H9 (cell line): ENCODE measurements at regions not wholly inside any gene's neighbourhood (a gene's known extent, or its start where the extent isn't known, plus 50 kb on each side); places are given as distances from the start of the nearest gene placed in this dataset.

ENCODE experiments used
- DNase-seq: peaks from one replicate; pipeline ENCODE4 v3.0.0-alpha.2; 2017
- H2AFZ ChIP-seq: one replicate; pipeline ENCODE4 v1.6.1; 2013; ENCODE audit warnings: mild to moderate bottlenecking, low read length, control low read depth, moderate library complexity
- H2AK5ac ChIP-seq: 2 replicates; pipeline ENCODE4 v1.6.1; 2013; ENCODE audit warnings: low read length, control low read depth, mixed read lengths; ENCODE audit not compliant: insufficient read length
- H2BK120ac ChIP-seq: one replicate; pipeline ENCODE4 v1.6.1; 2013; ENCODE audit warnings: low read depth, mild to moderate bottlenecking, low read length, control low read depth, inconsistent platforms; ENCODE audit not compliant: poor library complexity, severe bottlenecking
- H2BK12ac ChIP-seq: 2 replicates; pipeline ENCODE4 v1.6.1; 2013; ENCODE audit warnings: low read length, control low read depth, mixed read lengths, low read depth; ENCODE audit not compliant: insufficient read length
- H2BK15ac ChIP-seq: 2 replicates; pipeline ENCODE4 v1.6.1; 2013; ENCODE audit warnings: low read depth, low read length, control low read depth
- H2BK20ac ChIP-seq: one replicate; pipeline ENCODE4 v1.6.1; 2013; ENCODE audit warnings: low read depth, mild to moderate bottlenecking, low read length, control low read depth, inconsistent platforms; ENCODE audit not compliant: poor library complexity, severe bottlenecking
- H2BK5ac ChIP-seq: 2 replicates; pipeline ENCODE4 v1.6.1; 2013; ENCODE audit warnings: low read length, control low read depth, mixed read lengths; ENCODE audit not compliant: insufficient read length
- H3K14ac ChIP-seq: 2 replicates; pipeline ENCODE4 v1.6.1; 2013; ENCODE audit warnings: low read length, control low read depth; ENCODE audit not compliant: insufficient read depth
- H3K18ac ChIP-seq: 2 replicates; pipeline ENCODE4 v1.6.1; 2013; ENCODE audit warnings: low read depth, mild to moderate bottlenecking, mixed read lengths, low read length, control low read depth; ENCODE audit not compliant: insufficient read length
- H3K23ac ChIP-seq: 2 replicates; pipeline ENCODE4 v1.6.1; 2013; ENCODE audit warnings: low read length, control low read depth, mixed read lengths, low read depth; ENCODE audit not compliant: insufficient read length
- H3K23me2 ChIP-seq: 2 replicates; pipeline ENCODE4 v1.6.1; 2013; ENCODE audit warnings: low read depth, mild to moderate bottlenecking, mixed read lengths, low read length, control low read depth; ENCODE audit not compliant: insufficient read length, poor library complexity, severe bottlenecking
- H3K27ac ChIP-seq: 2 replicates; pipeline ENCODE4 v1.5.1; 2013; ENCODE audit warnings: low read length, control low read depth, mixed read lengths, low read depth; ENCODE audit not compliant: insufficient read length
- H3K27me3 ChIP-seq: 2 replicates; pipeline ENCODE4 v1.6.1; 2013; ENCODE audit warnings: low read length, control low read depth, inconsistent platforms; ENCODE audit not compliant: insufficient read depth
- H3K4ac ChIP-seq: 2 replicates; pipeline ENCODE4 v1.6.1; 2013; ENCODE audit warnings: low read depth, mild to moderate bottlenecking, control low read depth, inconsistent platforms, low read length, moderate library complexity
- H3K4me1 ChIP-seq: 2 replicates; pipeline ENCODE4 v1.6.1; 2013; ENCODE audit warnings: low read length, control low read depth, inconsistent platforms; ENCODE audit not compliant: insufficient read depth
- H3K4me2 ChIP-seq: 2 replicates; pipeline ENCODE4 v1.6.1; 2013; ENCODE audit warnings: low read length, control low read depth, mixed read lengths; ENCODE audit not compliant: insufficient read length, insufficient read depth
- H3K56ac ChIP-seq: 2 replicates; pipeline ENCODE4 v1.6.1; 2013; ENCODE audit warnings: low read depth, mild to moderate bottlenecking, mixed read lengths, low read length, control low read depth; ENCODE audit not compliant: insufficient read length
- H3K79me1 ChIP-seq: 2 replicates; pipeline ENCODE4 v1.6.1; 2013; ENCODE audit warnings: low read depth, mild to moderate bottlenecking, moderate library complexity, low read length, control low read depth, inconsistent platforms; ENCODE audit not compliant: insufficient read depth, poor library complexity, severe bottlenecking
- H3K79me2 ChIP-seq: 2 replicates; pipeline ENCODE4 v1.6.1; 2013; ENCODE audit warnings: low read length, control low read depth, inconsistent platforms; ENCODE audit not compliant: insufficient read depth
- H3K9ac ChIP-seq: 2 replicates; pipeline ENCODE4 v1.6.1; 2013; ENCODE audit warnings: low read length, control low read depth, mixed read lengths; ENCODE audit not compliant: insufficient read length; ENCODE audit errors: extremely low read depth
- H3K9me3 ChIP-seq: one replicate; pipeline ENCODE4 v1.6.1; 2013; ENCODE audit warnings: low read depth, low read length, inconsistent platforms; ENCODE audit not compliant: control insufficient read depth
- H3T11ph ChIP-seq: one replicate; pipeline ENCODE4 v1.6.1; 2013; ENCODE audit warnings: mild to moderate bottlenecking, low read length, control low read depth, inconsistent platforms
- H4K20me1 ChIP-seq: one replicate; pipeline ENCODE4 v1.6.1; 2013; ENCODE audit not compliant: control insufficient read depth, insufficient read length, insufficient read depth
- H4K5ac ChIP-seq: 2 replicates; pipeline ENCODE4 v1.6.1; 2013; ENCODE audit warnings: low read depth, mild to moderate bottlenecking, mixed read lengths, low read length, control low read depth; ENCODE audit not compliant: insufficient read length
- H4K8ac ChIP-seq: replicated peaks from 2 replicates; pipeline ENCODE4 v1.6.1; 2013; ENCODE audit warnings: low read length, control low read depth, mixed read lengths, low read depth; ENCODE audit not compliant: insufficient read length
- H4K91ac ChIP-seq: 2 replicates; pipeline ENCODE4 v1.6.1; 2013; ENCODE audit warnings: low read depth, mild to moderate bottlenecking, moderate library complexity, mixed read lengths, low read length, control low read depth; ENCODE audit not compliant: insufficient read length
- H3K27ac Mint-ChIP-seq, 3 experiments: 2 replicates in 2 of 3; 3 replicates in 1 of 3; pipeline ENCODE4 v1.8.0; 2020 to 2021; ENCODE audit warnings: mixed read lengths in 3 of 3, mild to moderate bottlenecking in 1 of 3, moderate library complexity in 1 of 3
- H3K27me3 Mint-ChIP-seq: 2 replicates; pipeline ENCODE4 v1.8.0; 2021; ENCODE audit warnings: low read depth, mild to moderate bottlenecking, moderate library complexity, mixed read lengths
- H3K36me3 Mint-ChIP-seq, 3 experiments: 2 replicates in 2 of 3; 3 replicates in 1 of 3; pipeline ENCODE4 v1.8.0; 2020 to 2021; ENCODE audit warnings: low read depth in 3 of 3, mixed read lengths in 3 of 3; ENCODE audit not compliant: insufficient read depth in 1 of 3
- H3K4me1 Mint-ChIP-seq, 2 experiments: 2 replicates each; pipeline ENCODE4 v1.8.0; 2020; ENCODE audit warnings: mixed read lengths in 2 of 2
- H3K4me3 Mint-ChIP-seq, 2 experiments: 2 replicates in 1 of 2; 3 replicates in 1 of 2; pipeline ENCODE4 v1.8.0; 2020 to 2021; ENCODE audit warnings: mild to moderate bottlenecking in 2 of 2, mixed read lengths in 2 of 2, moderate library complexity in 1 of 2
- H3K9me3 Mint-ChIP-seq, 2 experiments: 2 replicates in 1 of 2; 3 replicates in 1 of 2; pipeline ENCODE4 v1.8.0; 2020; ENCODE audit warnings: mild to moderate bottlenecking in 2 of 2, mixed read lengths in 2 of 2, moderate library complexity in 1 of 2
- TF ChIP-seq, protein P1 (sequence below): fragments of 200-600 bp; sonication (generic); conservative IDR thresholded peaks from 3 replicates; pipeline ENCODE4 v1.8.0; 2021; ENCODE audit warnings: antibody characterized with exemption, mild to moderate bottlenecking

GRCh38 chr4:28759064-28759463, 1898.4 kb downstream of the STIM2 start:
- Histone ChIP-seq H2BK20ac (no peak overlapping the region), H3K4me2 (no peak overlapping the region), H3T11ph (no peak overlapping the region), H2BK12ac (no peak overlapping the region), H3K4ac (no peak overlapping the region), H2AK5ac (no peak overlapping the region), H3K27me3 (no peaks in the 10 kb centered on the region), H2BK15ac (no peak overlapping the region), H3K79me1 (no peaks in the 10 kb centered on the region), H3K27ac (no peak overlapping the region), H2BK5ac (no peak overlapping the region), H3K9me3 (no peaks in the 10 kb centered on the region), H4K20me1 (no peaks in the 10 kb centered on the region), H2AFZ (no peak overlapping the region), H4K8ac (no peak overlapping the region), H3K23me2 (no peaks in the 10 kb centered on the region), H3K9ac (no peak overlapping the region), H4K91ac (no peak overlapping the region), H3K23ac (no peak overlapping the region), H4K5ac (no peak overlapping the region), H3K79me2 (no peaks in the 10 kb centered on the region), H3K18ac (no peak overlapping the region), H3K4me1 (peaks cover 3% of the 10 kb centered on the region; the same call in 1 of the 2 replicates), H3K56ac (no peak overlapping the region), H2BK120ac (no peak overlapping the region), H3K14ac (no peak overlapping the region)
- no peaks in the 10 kb centered on the region; a peak in 1 of 5 replicates for H3K9me3 Mint-ChIP-seq
- no peaks in the 10 kb centered on the region for H3K36me3 Mint-ChIP-seq
- H3K4me1 Mint-ChIP-seq = peaks cover 15 to 16% of the 10 kb centered on the region in 2 experiments
- TF ChIP-seq, protein P1, sequence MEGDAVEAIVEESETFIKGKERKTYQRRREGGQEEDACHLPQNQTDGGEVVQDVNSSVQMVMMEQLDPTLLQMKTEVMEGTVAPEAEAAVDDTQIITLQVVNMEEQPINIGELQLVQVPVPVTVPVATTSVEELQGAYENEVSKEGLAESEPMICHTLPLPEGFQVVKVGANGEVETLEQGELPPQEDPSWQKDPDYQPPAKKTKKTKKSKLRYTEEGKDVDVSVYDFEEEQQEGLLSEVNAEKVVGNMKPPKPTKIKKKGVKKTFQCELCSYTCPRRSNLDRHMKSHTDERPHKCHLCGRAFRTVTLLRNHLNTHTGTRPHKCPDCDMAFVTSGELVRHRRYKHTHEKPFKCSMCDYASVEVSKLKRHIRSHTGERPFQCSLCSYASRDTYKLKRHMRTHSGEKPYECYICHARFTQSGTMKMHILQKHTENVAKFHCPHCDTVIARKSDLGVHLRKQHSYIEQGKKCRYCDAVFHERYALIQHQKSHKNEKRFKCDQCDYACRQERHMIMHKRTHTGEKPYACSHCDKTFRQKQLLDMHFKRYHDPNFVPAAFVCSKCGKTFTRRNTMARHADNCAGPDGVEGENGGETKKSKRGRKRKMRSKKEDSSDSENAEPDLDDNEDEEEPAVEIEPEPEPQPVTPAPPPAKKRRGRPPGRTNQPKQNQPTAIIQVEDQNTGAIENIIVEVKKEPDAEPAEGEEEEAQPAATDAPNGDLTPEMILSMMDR = no peak
- no peaks in the 10 kb centered on the region for H3K27me3 Mint-ChIP-seq
- DNase-seq = no peak
- no peak overlapping the region for H3K27ac Mint-ChIP-seq
- no peak overlapping the region for H3K4me3 Mint-ChIP-seq
